Thyroid gland (tissue), 4 donors: ENCODE measurements at regions not wholly inside any gene's neighbourhood (a gene's known extent, or its start where the extent isn't known, plus 50 kb on each side); places are given as distances from the start of the nearest gene placed in this dataset.

Experiments used
- CTCF ChIP-seq, 6 experiments: fragments of 200-600 bp in 3 of 6; fragments of 450-650 bp in 3 of 6; sonication (generic) in 3 of 6; IDR thresholded peaks; one replicate each; pipeline ENCODE4 v1.5.1; 2016 to 2019; ENCODE audit warnings: antibody characterized with exemption in 6 of 6, mild to moderate bottlenecking in 2 of 6, inconsistent platforms in 1 of 6, moderate library complexity in 1 of 6
- POLR2A ChIP-seq, 2 donors: fragments of 450-650 bp; IDR thresholded peaks; one replicate each; pipeline ENCODE4 v1.6.1; 2017; ENCODE audit warnings: antibody characterized with exemption in 2 of 2, mild to moderate bottlenecking in 2 of 2, moderate library complexity in 1 of 2

- TF ChIP-seq CTCF (IDR thresholded peaks at IDR 0.05) (no peak), POLR2A (IDR thresholded peaks at IDR 0.05) (no peak)
Measured at GRCh38 chr13:39210961-39211534, 172.8 kb downstream of the NHLRC3 start.
